ENCODE measurements at regions not wholly inside any gene's neighbourhood (a gene's known extent, or its start where the extent isn't known, plus 50 kb on each side); places are given as distances from the start of the nearest gene placed in this dataset.

- TF ChIP-seq ZBTB33 (IDR thresholded peaks at IDR 0.05), result no peak
These were observed 403.3 kb downstream of the SHANK2 start (continued) for GRCh38 chr11:70849031-70849430.

GRCh38 chr11:70851308-70851707, 401.1 kb downstream of the SHANK2 start:
- 94% methylated on average over 3 of the region's 3 CpGs for WGBS
- Histone ChIP-seq H3K9me3 (ENCODE audit: control insufficient read depth in 4 of 4, low read length in 3 of 4) (no peaks in the 10 kb centered on the region), H3K4me1 (ENCODE audit: control insufficient read depth in 4 of 4, insufficient read depth in 4 of 4, low read length in 3 of 4) (no peaks in the 10 kb centered on the region), H3K27me3 (ENCODE audit: control insufficient read depth in 4 of 4, insufficient read depth in 4 of 4, low read length in 3 of 4) (no peaks in the 10 kb centered on the region), H3K9ac (ENCODE audit: low read depth in 1 of 2, low read length in 2 of 2) (no peak overlapping the region), H3K36me3 (ENCODE audit: control insufficient read depth in 4 of 4, insufficient read depth in 3 of 4, low read depth in 1 of 4, low read length in 3 of 4) (peaks cover 0 to 4% (median 0%) of the 10 kb centered on the region in 4 donors), H3K4me3 (ENCODE audit: low read depth in 1 of 3, low read length in 3 of 3) (no peak overlapping the region), H3K27ac (ENCODE audit: low read depth in 1 of 2, low read length in 2 of 2) (no peak overlapping the region)
- TF ChIP-seq ATF3 (IDR thresholded peaks at IDR 0.05) (no peak), SP1 (IDR thresholded peaks at IDR 0.05) (no peak), JUND (IDR thresholded peaks at IDR 0.05) (no peak), YY1 (IDR thresholded peaks at IDR 0.05) (no peak), MAX (IDR thresholded peaks at IDR 0.05) (no peak), RAD21 (IDR thresholded peaks at IDR 0.05) (no peak), ZBTB33 (IDR thresholded peaks at IDR 0.05) (no peak), RXRA (IDR thresholded peaks at IDR 0.05) (no peak), EGR1 (IDR thresholded peaks at IDR 0.05; ENCODE audit: low read depth in 2 of 2) (no peak), REST (IDR thresholded peaks at IDR 0.05) (no peak), NR2F2 (IDR thresholded peaks at IDR 0.05) (no peak), FOXA2 (IDR thresholded peaks at IDR 0.05) (no peak), GABPA (IDR thresholded peaks at IDR 0.05 in 1 of 2, conservative IDR thresholded peaks at IDR 0.05 in 1 of 2) (no peak), FOXA1 (IDR thresholded peaks at IDR 0.05) (no peak), HNF4G (IDR thresholded peaks at IDR 0.05) (no peak), CTCF (IDR thresholded peaks at IDR 0.05; ENCODE audit: low read depth, low read length, missing input control) (no peak), HNF4A (conservative IDR thresholded peaks at IDR 0.05) (no peak), TAF1 (conservative IDR thresholded peaks at IDR 0.05) (no peak)
- DNase-seq (ENCODE audit: low spot score), result no peak

Measured in liver (tissue), 8 donors.